T-cell (primary cell): ENCODE measurements at regions not wholly inside any gene's neighbourhood (a gene's known extent, or its start where the extent isn't known, plus 50 kb on each side); places are given as distances from the start of the nearest gene placed in this dataset.
"Not testable (repeated sequence)": the region's sequence is repeated elsewhere in the genome, so short reads cannot be mapped to it uniquely, and the experiment has no call there.

Source experiments
- ATAC-seq, 4 experiments: fragments of 200-7000 bp in 3 of 4; fragments of 150-1000 bp in 1 of 4; cut with Tn5 transposase; replicated peaks in 1 of 4; 1 replicate in 3 of 4; 2 replicates in 1 of 4; pipeline ENCODE4 v1.10.0; 2021; ENCODE audit warnings: moderate library complexity in 3 of 4, mild to moderate bottlenecking in 2 of 4, moderate number of reproducible peaks in 1 of 4
- CTCF ChIA-PET, 2 donors: fragments of 300-600 bp; sonication (Branson Sonifier 250); formaldehyde crosslinking; loops; one replicate each; lab custom pipeline; 2022; ENCODE audit warnings: antibody characterized with exemption in 2 of 2; lab: Charles Lee
- POLR2A ChIA-PET, 2 donors: fragments of 300-600 bp; sonication (Branson Sonifier 250); formaldehyde crosslinking; loops; one replicate each; lab custom pipeline; 2022; ENCODE audit warnings: antibody characterized with exemption in 2 of 2; lab: Charles Lee
- DNase-seq, 35 experiments: peaks; one replicate each; pipeline versions ENCODE4 v3.0.0 to v3.0.0-alpha.2; 2013 to 2023
- H3K27ac ChIP-seq: one replicate; pipeline ENCODE4 v1.5.1; 2013; ENCODE audit warnings: low read length
- H3K27me3 ChIP-seq, 2 experiments: replicated peaks in 1 of 2; 1 replicate in 1 of 2; 2 replicates in 1 of 2; pipeline versions ENCODE4 v1.6.1 to v1.7.0; 2013; ENCODE audit warnings: low read length in 1 of 2, mixed read lengths in 1 of 2; ENCODE audit not compliant: control insufficient read depth in 2 of 2, insufficient read depth in 2 of 2; ENCODE audit errors: extremely low read depth in 1 of 2
- H3K36me3 ChIP-seq, 2 donors: 1 replicate in 1 of 2; 2 replicates in 1 of 2; pipeline versions ENCODE4 v1.6.1 to v1.7.0; 2013; ENCODE audit warnings: low read length in 1 of 2; ENCODE audit not compliant: control insufficient read depth in 2 of 2, insufficient read depth in 1 of 2; ENCODE audit errors: extremely low read depth in 1 of 2
- H3K4me1 ChIP-seq, 2 experiments: 1 replicate in 1 of 2; 2 replicates in 1 of 2; pipeline versions ENCODE4 v1.6.1 to v1.7.0; 2013; ENCODE audit warnings: low read length in 2 of 2, mixed read lengths in 1 of 2; ENCODE audit not compliant: insufficient read depth in 2 of 2, control insufficient read depth in 1 of 2; ENCODE audit errors: extremely low read depth in 1 of 2
- H3K4me3 ChIP-seq, 2 donors: 1 replicate in 1 of 2; 2 replicates in 1 of 2; pipeline versions ENCODE4 v1.5.1 to v1.7.0; 2013; ENCODE audit warnings: mild to moderate bottlenecking in 2 of 2, low read length in 1 of 2, moderate library complexity in 1 of 2; ENCODE audit not compliant: control insufficient read depth in 1 of 2; ENCODE audit errors: extremely low read depth in 1 of 2
- H3K9me3 ChIP-seq: 2 replicates; pipeline ENCODE4 v1.7.0; 2013
- H3K27ac Mint-ChIP-seq, 2 donors: one replicate each; pipeline ENCODE4 v1.8.0; 2020 to 2021; ENCODE audit warnings: mild to moderate bottlenecking in 2 of 2, mixed read lengths in 2 of 2
- H3K27me3 Mint-ChIP-seq, 2 donors: one replicate each; pipeline ENCODE4 v1.8.0; 2021 to 2022; ENCODE audit warnings: mixed read lengths in 2 of 2
- H3K36me3 Mint-ChIP-seq: one replicate; pipeline ENCODE4 v1.8.0; 2021; ENCODE audit warnings: mixed read lengths
- H3K4me1 Mint-ChIP-seq, 3 donors: one replicate each; pipeline ENCODE4 v1.8.0; 2020 to 2022; ENCODE audit warnings: mixed read lengths in 3 of 3, mild to moderate bottlenecking in 1 of 3
- H3K4me3 Mint-ChIP-seq, 3 donors: one replicate each; pipeline ENCODE4 v1.8.0; 2020 to 2022; ENCODE audit warnings: mild to moderate bottlenecking in 3 of 3, mixed read lengths in 3 of 3, moderate library complexity in 3 of 3
- H3K9me3 Mint-ChIP-seq, 3 donors: one replicate each; pipeline ENCODE4 v1.8.0; 2020 to 2022; ENCODE audit warnings: mixed read lengths in 3 of 3
- WGBS: methylation state at CpG from one replicate; pipeline ENCODE4 v1.1.5; 2013; ENCODE audit warnings: missing lambda C conversion rate; ENCODE audit not compliant: insufficient coverage; 5-methylcytosine and 5-hydroxymethylcytosine counted together

DNA sequence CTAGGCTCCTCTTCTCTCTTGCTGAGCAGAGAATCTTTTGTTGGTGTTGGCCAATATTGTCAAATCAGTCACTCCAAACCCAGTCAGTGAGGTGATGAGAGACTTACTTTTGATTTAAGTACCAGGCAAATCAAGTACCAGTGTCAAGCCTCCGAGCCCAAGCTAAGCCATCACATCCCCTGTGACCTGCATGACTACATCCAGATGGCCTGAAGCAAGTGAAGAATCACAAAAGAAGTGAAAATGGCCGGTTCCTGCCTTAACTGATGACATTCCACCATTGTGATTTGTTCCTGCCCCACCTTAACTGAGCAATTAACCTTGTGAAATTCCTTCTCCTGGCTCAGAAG lies 107.0 kb upstream of the DAB1 start:
- H3K27ac Mint-ChIP-seq, CTCF ChIA-PET, ATAC-seq, H3K27me3 ChIP-seq, H3K27me3 Mint-ChIP-seq, H3K4me3 Mint-ChIP-seq, H3K36me3 Mint-ChIP-seq, H3K4me1 Mint-ChIP-seq, DNase-seq, H3K9me3 ChIP-seq, H3K36me3 ChIP-seq, H3K4me1 ChIP-seq, H3K27ac ChIP-seq, POLR2A ChIA-PET, H3K4me3 ChIP-seq: not testable (repeated sequence)
- peaks cover 0 to 14% (median 13%) of the 10 kb centered on the region in 3 donors for H3K9me3 Mint-ChIP-seq
- WGBS = no CpG with 5 or more reads among the region's 2 CpGs

DNA sequence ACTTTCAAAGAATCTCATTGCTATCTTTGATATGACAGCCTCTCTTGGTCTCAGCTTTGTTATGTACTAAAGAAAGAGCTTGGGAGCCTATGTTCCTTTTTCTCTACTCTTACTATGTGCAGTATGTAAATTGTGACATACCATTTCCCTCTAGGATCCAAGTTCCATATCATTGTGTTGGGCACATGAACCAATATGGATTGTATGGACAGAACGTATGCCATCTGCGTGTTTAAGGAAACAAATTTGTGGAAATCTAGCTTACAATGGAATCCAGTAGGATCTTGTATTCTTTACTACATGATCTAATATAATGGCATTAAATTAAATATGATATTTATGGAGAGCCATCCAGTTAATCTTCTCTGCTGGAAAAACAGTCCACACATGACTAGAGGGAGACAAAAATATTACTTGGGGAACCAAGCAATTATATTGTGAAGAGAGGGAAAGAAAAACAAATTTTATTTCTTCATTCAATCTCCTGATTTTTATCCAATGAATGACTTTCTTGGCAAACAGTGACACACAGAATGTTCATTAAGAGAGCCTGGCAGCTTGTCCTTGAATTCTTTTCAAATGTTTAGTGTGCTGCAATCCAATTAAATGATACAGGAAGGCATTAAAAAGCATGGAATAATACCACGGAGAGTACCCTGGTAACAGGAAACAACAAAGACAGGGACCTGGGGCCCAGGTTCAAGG lies 106.5 kb upstream of the DAB1 start:
- no peaks in the 10 kb centered on the region for H3K27me3 ChIP-seq
- H3K27ac ChIP-seq = no peak overlapping the region
- Mint-ChIP-seq H3K27ac (no peak overlapping the region), H3K9me3 (peaks cover 0 to 14% (median 13%) of the 10 kb centered on the region in 3 donors), H3K4me1 (no peaks in the 10 kb centered on the region), H3K27me3 (no peaks in the 10 kb centered on the region), H3K36me3 (no peaks in the 10 kb centered on the region), H3K4me3 (no peak overlapping the region)
- ChIA-PET CTCF (no interaction called here), POLR2A (no interaction called here)
- H3K9me3 ChIP-seq = no peaks in the 10 kb centered on the region
- ATAC-seq = no peak
- no peak for DNase-seq
- H3K4me1 ChIP-seq = no peaks in the 10 kb centered on the region
- no peak overlapping the region for H3K4me3 ChIP-seq
- no peaks in the 10 kb centered on the region for H3K36me3 ChIP-seq
- WGBS = no CpG with 5 or more reads among the region's 3 CpGs

DNA sequence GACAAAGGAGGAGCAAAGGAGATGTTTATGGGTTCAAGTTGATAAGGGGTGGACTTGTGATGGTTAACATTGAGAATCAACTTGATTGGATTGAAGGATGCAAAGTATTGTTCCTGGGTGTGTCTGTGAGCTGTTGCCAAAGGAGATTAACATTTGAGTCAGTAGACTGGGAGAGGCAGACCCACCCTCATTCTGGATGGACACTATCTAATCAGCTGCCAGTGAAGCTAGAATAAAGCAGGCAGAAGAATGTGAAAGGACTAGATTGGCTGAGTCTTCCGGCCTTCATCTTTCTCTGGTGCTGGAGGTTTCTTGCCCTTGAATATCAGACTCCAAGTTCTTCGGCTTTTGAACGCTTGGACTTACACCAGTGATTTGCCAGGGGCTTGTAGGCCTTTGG lies 98.7 kb upstream of the DAB1 start:
- H3K4me1 ChIP-seq = no peaks in the 10 kb centered on the region
- H3K36me3 ChIP-seq = no peaks in the 10 kb centered on the region
- WGBS = 93% methylated on average over 3 of the region's 3 CpGs
- Mint-ChIP-seq H3K27ac (no peak overlapping the region), H3K36me3 (no peaks in the 10 kb centered on the region), H3K4me3 (no peak overlapping the region), H3K9me3 (peaks cover 0 to 6% (median 5%) of the 10 kb centered on the region in 3 donors), H3K27me3 (peaks cover 0 to 2% of the 10 kb centered on the region in 2 donors), H3K4me1 (no peaks in the 10 kb centered on the region)
- POLR2A ChIA-PET = no interaction called here
- ATAC-seq (no peak), DNase-seq (no peak)
- CTCF ChIA-PET = no interaction called here
- no peak overlapping the region for H3K27ac ChIP-seq
- H3K9me3 ChIP-seq = no peaks in the 10 kb centered on the region
- H3K27me3 ChIP-seq = peaks cover 0 to 2% of the 10 kb centered on the region in 2 experiments
- no peak overlapping the region for H3K4me3 ChIP-seq

DNA sequence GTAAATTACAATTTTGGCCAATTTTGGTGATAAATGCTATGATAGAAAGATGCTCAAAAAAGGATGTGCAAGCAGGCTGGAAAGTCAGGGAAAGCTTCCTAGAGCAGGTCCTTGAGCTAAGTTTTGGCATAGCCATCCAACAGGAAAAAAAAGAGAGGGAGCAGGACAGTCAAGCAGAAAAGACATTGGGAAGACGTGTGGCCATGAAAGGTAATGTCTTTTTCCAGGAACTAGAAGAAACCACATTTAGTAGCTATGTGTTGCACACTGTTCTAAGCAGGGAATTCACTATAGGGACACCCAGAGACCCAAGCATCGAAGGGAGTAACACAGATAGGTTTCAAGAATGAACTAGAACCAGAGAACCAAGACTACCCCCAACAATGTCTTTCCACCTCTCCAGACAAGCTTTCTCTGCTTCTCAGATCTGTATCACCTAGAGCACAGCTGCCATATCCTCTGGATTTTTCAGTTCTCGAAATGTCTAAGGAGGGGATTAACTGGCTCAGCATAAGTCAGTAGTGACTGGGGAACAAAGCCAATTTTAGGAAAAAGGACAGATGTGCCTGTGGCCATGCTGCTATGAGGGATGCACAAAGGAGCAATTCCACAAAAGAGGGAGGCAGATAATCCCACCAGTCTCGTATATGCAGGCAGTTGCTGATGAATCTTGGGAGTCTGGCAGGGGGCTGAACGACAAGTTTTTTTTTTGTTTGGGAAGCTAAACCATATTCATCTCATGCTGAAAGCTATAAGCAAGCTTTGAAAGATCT lies 97.1 kb upstream of the DAB1 start:
- Mint-ChIP-seq H3K4me1 (no peaks in the 10 kb centered on the region), H3K4me3 (no peak overlapping the region), H3K27me3 (peaks cover 0 to 5% of the 10 kb centered on the region in 2 donors), H3K9me3 (peaks cover 0 to 6% (median 5%) of the 10 kb centered on the region in 3 donors), H3K27ac (no peak overlapping the region), H3K36me3 (no peaks in the 10 kb centered on the region)
- Histone ChIP-seq H3K9me3 (no peaks in the 10 kb centered on the region), H3K27me3 (peaks cover 0 to 2% of the 10 kb centered on the region in 2 experiments), H3K4me3 (no peak overlapping the region), H3K36me3 (no peaks in the 10 kb centered on the region), H3K4me1 (no peaks in the 10 kb centered on the region), H3K27ac (no peak overlapping the region)
- DNase-seq = no peak
- no peak for ATAC-seq
- ChIA-PET POLR2A (interaction anchor here in 1 of 2 donors (0.6 kb wide), 1 partner anchor 16 kb away, joined by 3 read pairs; no protein-coding TSS in a partner anchor), CTCF (interaction anchor here in 1 of 2 donors (0.8 kb wide), 1 partner anchor 25 kb away, joined by 3 read pairs; no protein-coding TSS in a partner anchor)
- 45% methylated on average over 2 of the region's 5 CpGs for WGBS

DNA sequence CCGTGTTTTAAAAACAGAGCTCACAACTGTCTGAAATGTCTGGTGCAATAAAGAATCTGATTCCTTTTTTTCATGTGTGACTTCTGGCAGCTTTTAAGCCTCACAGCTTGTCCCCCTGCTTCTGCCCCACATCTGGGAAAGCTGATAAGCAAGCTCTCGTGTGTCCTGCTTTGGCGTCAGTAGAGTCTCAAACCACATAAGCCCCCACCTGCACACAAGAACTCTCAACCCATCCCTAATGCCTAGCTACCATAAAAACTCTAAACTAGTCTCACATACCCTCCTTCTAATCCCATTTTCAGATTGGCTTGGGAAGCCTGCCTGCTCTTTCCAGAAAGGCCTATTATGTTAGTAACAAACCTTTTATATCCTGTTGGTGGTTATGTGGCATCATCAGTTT lies 94.6 kb upstream of the DAB1 start:
- no peaks in the 10 kb centered on the region for H3K9me3 ChIP-seq
- no peak for DNase-seq
- H3K27ac ChIP-seq = no peak overlapping the region
- H3K27me3 ChIP-seq = peaks cover 0 to 2% of the 10 kb centered on the region in 2 experiments
- no peaks in the 10 kb centered on the region for H3K4me1 ChIP-seq
- ATAC-seq = no peak
- Mint-ChIP-seq H3K36me3 (no peaks in the 10 kb centered on the region), H3K27ac (no peak overlapping the region), H3K9me3 (peaks cover 0 to 3% (median 0%) of the 10 kb centered on the region in 3 donors), H3K4me1 (no peaks in the 10 kb centered on the region), H3K4me3 (no peak overlapping the region), H3K27me3 (peaks cover 4 to 9% of the 10 kb centered on the region in 2 donors)
- H3K4me3 ChIP-seq = no peak overlapping the region
- H3K36me3 ChIP-seq = no peaks in the 10 kb centered on the region
- 40% methylated on average over 2 of the region's 3 CpGs for WGBS
- ChIA-PET POLR2A (interaction anchor here in 1 of 2 donors (0.6 kb wide), 1 partner anchor 1271 kb away, joined by 4 read pairs; no protein-coding TSS in a partner anchor), CTCF (no interaction called here)

DNA sequence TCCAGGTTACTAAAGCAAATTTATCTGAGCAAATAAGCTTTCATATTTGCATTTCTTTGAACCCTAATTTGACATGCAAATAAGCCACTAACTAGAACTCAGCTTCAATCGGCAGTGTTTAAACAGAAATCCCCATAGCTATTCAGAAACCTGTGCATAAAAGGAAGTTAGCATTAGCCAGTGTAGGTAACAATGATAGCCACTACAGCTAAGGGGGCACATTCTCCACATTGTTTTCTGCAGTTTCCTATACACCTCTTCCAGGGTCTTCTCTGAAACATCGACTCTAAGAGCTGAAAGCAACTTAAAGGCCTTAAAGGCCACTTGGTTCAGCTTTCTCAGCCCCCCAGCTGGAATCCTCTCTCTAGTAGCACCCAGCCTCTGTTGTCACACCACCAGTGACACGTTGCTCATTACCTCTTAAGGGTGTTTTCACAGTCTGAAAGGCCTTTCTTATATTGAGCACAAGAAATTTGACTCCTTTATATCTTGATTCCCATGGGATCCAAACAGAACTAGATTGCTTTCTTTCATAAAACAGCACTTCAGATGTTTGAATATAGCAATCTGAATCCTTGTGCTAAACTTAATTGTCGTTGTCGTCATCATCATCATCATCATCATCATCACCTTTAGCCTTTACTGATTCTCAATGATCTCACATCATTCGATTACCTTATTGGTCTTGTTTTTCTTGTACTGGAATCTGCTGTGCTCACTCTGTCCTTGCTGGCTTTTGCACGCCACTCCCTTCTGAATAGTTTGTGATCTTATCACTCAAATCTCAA lies 93.9 kb upstream of the DAB1 start:
- no peak overlapping the region for H3K27ac Mint-ChIP-seq

More for the DNA sequence above, 93.9 kb upstream of the DAB1 start:
- Histone ChIP-seq H3K4me1 (no peaks in the 10 kb centered on the region), H3K27me3 (peaks cover 0 to 2% of the 10 kb centered on the region in 2 experiments), H3K27ac (no peak overlapping the region), H3K9me3 (no peaks in the 10 kb centered on the region), H3K4me3 (no peak overlapping the region), H3K36me3 (no peaks in the 10 kb centered on the region)
- H3K9me3 Mint-ChIP-seq = peaks cover 0 to 4% (median 3%) of the 10 kb centered on the region in 3 donors
- no peak overlapping the region for H3K4me3 Mint-ChIP-seq
- ChIA-PET CTCF (no interaction called here), POLR2A (interaction anchor here in 1 of 2 donors (0.6 kb wide), 1 partner anchor 1270 kb away, joined by 4 read pairs; no protein-coding TSS in a partner anchor)
- 61% methylated on average over 4 of the region's 7 CpGs for WGBS
- peaks cover 8 to 10% of the 10 kb centered on the region in 2 donors for H3K27me3 Mint-ChIP-seq
- H3K4me1 Mint-ChIP-seq = no peaks in the 10 kb centered on the region
- DNase-seq (no peak), ATAC-seq (no peak)
- no peaks in the 10 kb centered on the region for H3K36me3 Mint-ChIP-seq
